Mammary epithelial cell (primary cell): ENCODE measurements at regions not wholly inside any gene's neighbourhood (a gene's known extent, or its start where the extent isn't known, plus 50 kb on each side); places are given as distances from the start of the nearest gene placed in this dataset.

Experiments
- EZH2 ChIP-seq: IDR thresholded peaks from 2 replicates; pipeline ENCODE4 v1.6.1; 2012; ENCODE audit warnings: low read length, inconsistent platforms, borderline replicate concordance
- TF ChIP-seq, protein P1 (sequence below), 2 donors: IDR thresholded peaks in 1 of 2; conservative IDR thresholded peaks in 1 of 2; 2 replicates each; pipeline ENCODE4 v1.5.1; 2011 to 2012; ENCODE audit warnings: inconsistent platforms in 2 of 2, low read length in 2 of 2, mild to moderate bottlenecking in 2 of 2, control low read depth in 1 of 2, low read depth in 1 of 2; ENCODE audit not compliant: insufficient read depth in 1 of 2; ENCODE audit errors: extremely low read depth in 1 of 2

DNA sequence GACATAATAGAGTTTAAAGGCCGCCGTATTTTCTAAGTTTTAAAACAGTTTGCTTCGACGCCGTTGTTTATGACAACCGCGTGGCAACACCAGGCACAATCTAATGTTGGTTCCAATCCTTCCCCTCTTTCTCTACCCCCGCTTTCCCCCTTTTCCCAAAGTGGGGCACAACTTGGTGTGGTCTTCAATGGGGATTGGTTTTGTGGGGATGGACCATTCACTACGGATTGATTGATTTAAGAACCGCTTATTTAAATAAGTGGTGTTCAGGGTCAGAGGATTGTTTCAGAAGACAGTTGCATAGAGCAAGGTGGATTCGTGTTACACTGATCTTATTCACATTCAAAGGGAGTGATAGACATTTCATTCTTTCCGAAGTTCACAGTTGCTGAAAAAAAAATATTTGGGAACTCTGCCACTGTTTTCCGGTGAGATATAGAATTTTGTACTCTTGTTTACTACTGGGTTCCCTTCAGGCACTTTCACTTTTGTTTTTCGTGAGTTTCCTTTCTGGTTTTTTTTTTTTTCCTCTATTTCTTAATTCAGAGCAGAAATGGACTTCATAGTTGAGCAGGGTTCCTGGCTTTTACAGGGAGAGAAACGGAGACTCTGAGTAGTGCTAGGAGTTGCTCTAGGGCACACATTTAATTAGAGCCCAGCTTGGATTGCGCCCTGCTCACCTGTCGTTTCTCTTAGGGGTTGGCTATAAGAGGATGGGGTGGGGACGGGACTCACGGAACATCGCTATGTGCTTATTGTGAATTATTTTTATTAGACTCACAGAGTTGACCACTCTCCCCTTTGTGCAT, 79.6 kb upstream of the AK4 start:
- TF ChIP-seq, protein P1, sequence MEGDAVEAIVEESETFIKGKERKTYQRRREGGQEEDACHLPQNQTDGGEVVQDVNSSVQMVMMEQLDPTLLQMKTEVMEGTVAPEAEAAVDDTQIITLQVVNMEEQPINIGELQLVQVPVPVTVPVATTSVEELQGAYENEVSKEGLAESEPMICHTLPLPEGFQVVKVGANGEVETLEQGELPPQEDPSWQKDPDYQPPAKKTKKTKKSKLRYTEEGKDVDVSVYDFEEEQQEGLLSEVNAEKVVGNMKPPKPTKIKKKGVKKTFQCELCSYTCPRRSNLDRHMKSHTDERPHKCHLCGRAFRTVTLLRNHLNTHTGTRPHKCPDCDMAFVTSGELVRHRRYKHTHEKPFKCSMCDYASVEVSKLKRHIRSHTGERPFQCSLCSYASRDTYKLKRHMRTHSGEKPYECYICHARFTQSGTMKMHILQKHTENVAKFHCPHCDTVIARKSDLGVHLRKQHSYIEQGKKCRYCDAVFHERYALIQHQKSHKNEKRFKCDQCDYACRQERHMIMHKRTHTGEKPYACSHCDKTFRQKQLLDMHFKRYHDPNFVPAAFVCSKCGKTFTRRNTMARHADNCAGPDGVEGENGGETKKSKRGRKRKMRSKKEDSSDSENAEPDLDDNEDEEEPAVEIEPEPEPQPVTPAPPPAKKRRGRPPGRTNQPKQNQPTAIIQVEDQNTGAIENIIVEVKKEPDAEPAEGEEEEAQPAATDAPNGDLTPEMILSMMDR (conservative IDR thresholded peaks at IDR 0.05 in 1 of 2, IDR thresholded peaks at IDR 0.05 in 1 of 2; ENCODE audit: extremely low read depth in 1 of 2, insufficient read depth in 1 of 2, low read depth in 1 of 2, low read length in 2 of 2): no peak
- no peak for TF ChIP-seq EZH2
